KMS-11 (cell line): ENCODE measurements at regions not wholly inside any gene's neighbourhood (a gene's known extent, or its start where the extent isn't known, plus 50 kb on each side); places are given as distances from the start of the nearest gene placed in this dataset.

Experiments
- H2AFZ ChIP-seq: fragments of 200-600 bp; sonication (generic); 2 replicates; pipeline ENCODE4 v1.6.1; 2016; ENCODE audit warnings: antibody characterized with exemption, mixed run types, low read depth
- H3K27ac ChIP-seq: fragments of 200-600 bp; sonication (generic); 2 replicates; pipeline ENCODE4 v1.6.1; 2016; ENCODE audit warnings: mild to moderate bottlenecking, mixed run types
- H3K27me3 ChIP-seq: fragments of 200-600 bp; sonication (generic); 2 replicates; pipeline ENCODE4 v1.6.1; 2017; ENCODE audit warnings: mild to moderate bottlenecking, low read depth, mixed run types, moderate library complexity; ENCODE audit not compliant: insufficient read depth
- H3K36me3 ChIP-seq: fragments of 200-600 bp; sonication (generic); 2 replicates; pipeline ENCODE4 v1.6.1; 2017; ENCODE audit warnings: mild to moderate bottlenecking, mixed run types; ENCODE audit not compliant: insufficient read depth
- H3K4me1 ChIP-seq: fragments of 200-600 bp; sonication (generic); 2 replicates; pipeline ENCODE4 v1.6.1; 2016; ENCODE audit warnings: mild to moderate bottlenecking, low read depth, mixed run types; ENCODE audit not compliant: poor library complexity, severe bottlenecking
- H3K4me2 ChIP-seq: fragments of 200-600 bp; sonication (generic); 2 replicates; pipeline ENCODE4 v1.7.0; 2016; ENCODE audit warnings: mild to moderate bottlenecking, mixed run types
- H3K4me3 ChIP-seq: fragments of 200-600 bp; sonication (generic); IDR thresholded peaks from 2 replicates; pipeline ENCODE4 v1.6.1; 2017; ENCODE audit warnings: low read depth, low read length, mixed read lengths; ENCODE audit not compliant: insufficient read depth
- H3K79me2 ChIP-seq: fragments of 200-600 bp; sonication (generic); 2 replicates; pipeline ENCODE4 v1.6.1; 2016; ENCODE audit warnings: low read depth, mixed run types; ENCODE audit not compliant: insufficient read depth
- H3K9ac ChIP-seq: fragments of 200-600 bp; sonication (generic); 2 replicates; pipeline ENCODE4 v1.6.1; 2016; ENCODE audit warnings: mild to moderate bottlenecking, mixed run types
- H4K20me1 ChIP-seq: fragments of 200-600 bp; sonication (generic); 2 replicates; pipeline ENCODE4 v1.6.1; 2016; ENCODE audit warnings: mild to moderate bottlenecking, mixed run types; ENCODE audit not compliant: insufficient read depth
- TF ChIP-seq, protein P1 (sequence below): fragments of 200-600 bp; sonication (generic); conservative IDR thresholded peaks from 2 replicates; pipeline ENCODE4 v1.6.1; 2017; ENCODE audit warnings: low read depth, mild to moderate bottlenecking, antibody characterized with exemption, low read length, moderate library complexity, mixed read lengths

DNA sequence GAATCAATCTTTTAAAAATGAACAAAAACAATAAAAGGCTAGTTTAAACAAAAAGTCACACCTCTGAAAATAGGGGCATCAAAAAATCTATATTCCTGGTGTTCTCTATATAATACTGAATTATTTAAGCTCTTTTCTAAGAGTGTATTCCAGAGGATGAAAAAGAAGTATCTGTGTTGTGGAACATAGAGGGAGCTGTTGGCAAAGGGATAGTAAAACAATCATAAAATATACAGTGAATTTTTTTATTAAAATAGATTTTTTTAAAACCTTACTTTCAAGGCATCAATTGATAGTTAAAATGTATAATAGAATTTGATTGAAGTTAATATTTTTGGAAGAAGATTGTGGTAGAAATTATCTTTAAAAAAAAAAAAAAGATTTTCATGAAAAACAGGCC is 1409.1 kb upstream of the CELF2 start:
- H3K9ac ChIP-seq: no peak overlapping the region
- H3K27me3 ChIP-seq: no peaks in the 10 kb centered on the region
- no peaks in the 10 kb centered on the region; the same call in 1 of the 2 replicates for H3K36me3 ChIP-seq
- TF ChIP-seq, protein P1, sequence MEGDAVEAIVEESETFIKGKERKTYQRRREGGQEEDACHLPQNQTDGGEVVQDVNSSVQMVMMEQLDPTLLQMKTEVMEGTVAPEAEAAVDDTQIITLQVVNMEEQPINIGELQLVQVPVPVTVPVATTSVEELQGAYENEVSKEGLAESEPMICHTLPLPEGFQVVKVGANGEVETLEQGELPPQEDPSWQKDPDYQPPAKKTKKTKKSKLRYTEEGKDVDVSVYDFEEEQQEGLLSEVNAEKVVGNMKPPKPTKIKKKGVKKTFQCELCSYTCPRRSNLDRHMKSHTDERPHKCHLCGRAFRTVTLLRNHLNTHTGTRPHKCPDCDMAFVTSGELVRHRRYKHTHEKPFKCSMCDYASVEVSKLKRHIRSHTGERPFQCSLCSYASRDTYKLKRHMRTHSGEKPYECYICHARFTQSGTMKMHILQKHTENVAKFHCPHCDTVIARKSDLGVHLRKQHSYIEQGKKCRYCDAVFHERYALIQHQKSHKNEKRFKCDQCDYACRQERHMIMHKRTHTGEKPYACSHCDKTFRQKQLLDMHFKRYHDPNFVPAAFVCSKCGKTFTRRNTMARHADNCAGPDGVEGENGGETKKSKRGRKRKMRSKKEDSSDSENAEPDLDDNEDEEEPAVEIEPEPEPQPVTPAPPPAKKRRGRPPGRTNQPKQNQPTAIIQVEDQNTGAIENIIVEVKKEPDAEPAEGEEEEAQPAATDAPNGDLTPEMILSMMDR: no peak; the same call in 1 of the 2 replicates
- H3K4me2 ChIP-seq: no peak overlapping the region
- H3K4me1 ChIP-seq: peaks cover 17% of the 10 kb centered on the region
- H3K27ac ChIP-seq: no peak overlapping the region
- H3K4me3 ChIP-seq: no peak overlapping the region
- no peaks in the 10 kb centered on the region for H3K79me2 ChIP-seq
- H4K20me1 ChIP-seq: no peaks in the 10 kb centered on the region
- H2AFZ ChIP-seq: no peak overlapping the region

- TF ChIP-seq, protein P1: no peak
- Histone ChIP-seq H3K79me2 (no peaks in the 10 kb centered on the region), H3K27me3 (no peaks in the 10 kb centered on the region), H3K36me3 (no peaks in the 10 kb centered on the region; the same call in 1 of the 2 replicates), H3K4me3 (no peak overlapping the region), H4K20me1 (no peaks in the 10 kb centered on the region), H3K9ac (peak overlapping the region; percentile 12; the same call in 1 of the 2 replicates), H3K4me1 (peaks cover 23% of the 10 kb centered on the region), H2AFZ (peak overlapping the region; percentile 11; the same call in 1 of the 2 replicates), H3K27ac (peak overlapping the region; percentile 31; the same call in 1 of the 2 replicates), H3K4me2 (peak overlapping the region; percentile 72)
Measured at GRCh38 chr10:9613338-9614075, 1404.2 kb upstream of the CELF2 start.

DNA sequence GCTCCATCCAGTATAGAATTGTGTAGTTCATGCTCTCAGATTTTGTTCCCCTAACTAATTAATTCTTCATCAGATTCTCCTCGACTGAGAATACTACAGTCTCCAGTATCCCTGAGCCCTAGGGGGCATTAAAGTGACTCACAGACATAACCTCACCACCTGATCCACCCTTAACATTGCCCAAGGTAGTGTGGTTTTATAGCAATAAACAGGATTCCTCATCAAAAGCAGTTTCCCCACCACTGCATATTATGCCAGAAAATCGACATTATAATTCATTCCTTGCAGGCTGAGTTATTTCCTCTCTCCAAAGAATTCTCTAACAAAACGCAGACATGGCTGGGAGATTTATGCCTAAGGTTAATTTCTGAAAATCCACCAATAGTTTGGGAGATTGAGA is 1402.5 kb upstream of the CELF2 start:
- no peak overlapping the region for H3K4me2 ChIP-seq
- H4K20me1 ChIP-seq: no peaks in the 10 kb centered on the region
- TF ChIP-seq, protein P1: no peak
- H3K27ac ChIP-seq: no peak overlapping the region
- H3K36me3 ChIP-seq: no peaks in the 10 kb centered on the region
- no peaks in the 10 kb centered on the region for H3K27me3 ChIP-seq
- H3K4me1 ChIP-seq: peaks cover 23% of the 10 kb centered on the region
- no peak overlapping the region for H3K4me3 ChIP-seq
- H2AFZ ChIP-seq: no peak overlapping the region
- no peak overlapping the region for H3K9ac ChIP-seq
- no peaks in the 10 kb centered on the region for H3K79me2 ChIP-seq

DNA sequence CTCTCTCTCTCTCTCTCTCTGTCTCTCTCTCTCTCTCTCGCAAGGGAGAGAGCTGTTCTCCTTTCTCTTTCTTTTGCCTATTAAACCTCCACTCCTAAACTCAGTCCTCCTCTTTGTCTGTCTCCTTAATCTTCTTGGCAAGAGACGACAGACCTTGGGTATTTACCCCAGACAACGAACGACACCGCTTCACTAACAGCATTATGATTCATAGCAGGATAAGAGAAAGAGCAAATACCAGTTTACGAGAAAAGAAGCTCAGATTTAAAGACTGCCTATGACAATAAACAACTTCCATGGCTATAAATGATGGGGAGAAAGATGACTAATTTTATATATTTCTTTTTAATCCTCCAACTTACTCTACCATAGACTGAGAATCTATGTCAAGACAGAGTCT is 1396.5 kb upstream of the CELF2 start:
- H3K4me1 ChIP-seq: no peaks in the 10 kb centered on the region
- H3K27ac ChIP-seq: no peak overlapping the region
- H3K4me3 ChIP-seq: no peak overlapping the region
- no peaks in the 10 kb centered on the region for H4K20me1 ChIP-seq
- H3K4me2 ChIP-seq: no peak overlapping the region
- H3K9ac ChIP-seq: no peak overlapping the region
- no peak overlapping the region for H2AFZ ChIP-seq
- H3K79me2 ChIP-seq: no peaks in the 10 kb centered on the region
- TF ChIP-seq, protein P1: no peak
- no peaks in the 10 kb centered on the region for H3K27me3 ChIP-seq
- H3K36me3 ChIP-seq: no peaks in the 10 kb centered on the region
